Stimulated activated naive CD8-positive, alpha-beta T cell treated with anti-CD3 and anti-CD28 coated beads, Interleukin-15, Interleukin-2, amounts not matched to agents 100 ng/mL and 50 ng/mL, for 24 hours (primary cell): ENCODE measurements at regions not wholly inside any gene's neighbourhood (a gene's known extent, or its start where the extent isn't known, plus 50 kb on each side); places are given as distances from the start of the nearest gene placed in this dataset.

Experiments
- H3K27ac Mint-ChIP-seq: one replicate; pipeline ENCODE4 v1.8.0; 2021; ENCODE audit warnings: mild to moderate bottlenecking, mixed read lengths
- H3K27me3 Mint-ChIP-seq: one replicate; pipeline ENCODE4 v1.8.0; 2021; ENCODE audit warnings: mixed read lengths
- H3K36me3 Mint-ChIP-seq: one replicate; pipeline ENCODE4 v1.8.0; 2021; ENCODE audit warnings: low read depth, mixed read lengths
- H3K4me1 Mint-ChIP-seq: one replicate; pipeline ENCODE4 v1.8.0; 2021; ENCODE audit warnings: low read depth, mixed read lengths
- H3K4me3 Mint-ChIP-seq: one replicate; pipeline ENCODE4 v1.8.0; 2021; ENCODE audit warnings: mild to moderate bottlenecking, mixed read lengths
- H3K9me3 Mint-ChIP-seq: one replicate; pipeline ENCODE4 v1.8.0; 2021; ENCODE audit warnings: mixed read lengths

DNA sequence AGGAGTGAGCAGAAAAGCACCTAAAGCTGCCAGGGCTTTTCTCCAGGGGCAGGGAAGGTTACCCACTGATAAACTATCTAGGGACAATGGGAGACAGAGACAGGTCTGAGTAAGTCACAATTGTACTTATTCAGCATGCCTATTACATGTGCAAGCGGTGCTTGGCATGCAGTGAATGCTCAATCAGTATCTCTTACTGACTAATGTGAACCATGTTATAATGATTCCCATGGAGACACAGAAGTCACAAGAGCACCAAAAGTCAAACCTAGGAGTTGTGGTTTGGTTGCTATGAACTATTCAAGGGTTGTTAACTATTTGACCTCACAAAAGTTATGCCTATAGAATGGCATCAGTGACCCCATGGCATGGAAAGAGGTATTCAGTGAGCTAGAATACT is 50.0 kb upstream of the RASGRP1 start:
- no peaks in the 10 kb centered on the region for H3K36me3 Mint-ChIP-seq
- H3K4me3 Mint-ChIP-seq = no peak overlapping the region
- H3K4me1 Mint-ChIP-seq = peaks cover 56% of the 10 kb centered on the region
- H3K9me3 Mint-ChIP-seq = no peaks in the 10 kb centered on the region
- peak overlapping the region; percentile 41 for H3K27ac Mint-ChIP-seq
- H3K27me3 Mint-ChIP-seq = no peaks in the 10 kb centered on the region

DNA sequence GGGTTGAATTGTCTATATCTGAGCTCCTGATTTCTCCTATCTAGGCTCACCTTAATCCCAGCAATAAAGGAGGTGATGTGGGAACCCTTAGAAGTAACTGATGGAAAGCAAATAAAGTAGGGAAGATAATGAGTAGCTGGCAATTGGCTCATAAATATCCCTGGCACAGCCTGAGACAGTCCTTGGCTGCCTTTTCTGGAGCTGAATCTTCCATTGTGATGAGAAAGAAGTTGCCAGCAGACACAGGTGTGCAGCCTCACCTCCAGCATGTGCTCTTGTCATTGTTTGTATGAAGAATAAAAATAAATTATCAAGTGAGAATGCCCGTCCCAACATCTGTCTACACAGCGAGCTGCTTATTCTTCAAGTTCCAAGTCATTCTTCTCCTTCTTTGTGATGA is 53.2 kb upstream of the RASGRP1 start:
- peaks cover 42% of the 10 kb centered on the region for H3K4me1 Mint-ChIP-seq
- H3K36me3 Mint-ChIP-seq = no peaks in the 10 kb centered on the region
- no peaks in the 10 kb centered on the region for H3K27me3 Mint-ChIP-seq
- no peaks in the 10 kb centered on the region for H3K9me3 Mint-ChIP-seq
- no peak overlapping the region for H3K27ac Mint-ChIP-seq
- H3K4me3 Mint-ChIP-seq = no peak overlapping the region

DNA sequence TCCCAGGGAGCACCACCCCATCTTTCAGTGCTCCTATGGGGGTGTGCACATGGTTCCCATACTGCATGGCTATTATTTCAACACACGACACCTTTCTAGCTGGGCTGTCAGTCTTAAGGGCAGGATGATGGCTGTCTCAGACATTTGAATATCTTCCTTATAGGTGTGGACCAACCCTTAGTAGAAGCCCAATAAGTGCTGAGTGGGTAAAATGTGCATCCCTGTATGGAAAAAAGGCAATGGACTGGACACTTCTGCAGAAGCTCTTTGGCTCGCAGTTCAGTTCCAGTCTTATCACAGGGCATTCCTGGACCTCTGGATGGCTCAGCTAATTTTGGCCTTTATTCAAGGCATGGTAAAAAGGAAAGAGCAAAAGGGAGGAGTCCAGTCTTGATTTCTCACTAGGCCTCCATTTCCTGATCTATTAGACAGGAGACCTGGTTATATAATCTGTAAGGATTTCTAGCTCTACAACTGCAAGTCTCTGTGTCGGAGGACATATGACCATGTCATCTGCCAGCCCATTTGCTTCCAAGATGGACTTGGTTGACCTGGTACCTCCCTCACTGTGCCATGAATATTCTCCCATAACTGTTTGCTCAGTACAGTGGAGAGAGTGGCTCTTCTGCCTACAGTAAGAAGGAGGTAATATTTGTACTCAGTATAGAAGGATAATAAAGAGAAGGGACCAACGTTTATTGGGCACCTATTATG is 53.8 kb upstream of the RASGRP1 start:
- no peaks in the 10 kb centered on the region for H3K9me3 Mint-ChIP-seq
- no peak overlapping the region for H3K27ac Mint-ChIP-seq
- no peak overlapping the region for H3K4me3 Mint-ChIP-seq
- H3K4me1 Mint-ChIP-seq = peaks cover 37% of the 10 kb centered on the region
- H3K27me3 Mint-ChIP-seq = no peaks in the 10 kb centered on the region
- H3K36me3 Mint-ChIP-seq = no peaks in the 10 kb centered on the region

DNA sequence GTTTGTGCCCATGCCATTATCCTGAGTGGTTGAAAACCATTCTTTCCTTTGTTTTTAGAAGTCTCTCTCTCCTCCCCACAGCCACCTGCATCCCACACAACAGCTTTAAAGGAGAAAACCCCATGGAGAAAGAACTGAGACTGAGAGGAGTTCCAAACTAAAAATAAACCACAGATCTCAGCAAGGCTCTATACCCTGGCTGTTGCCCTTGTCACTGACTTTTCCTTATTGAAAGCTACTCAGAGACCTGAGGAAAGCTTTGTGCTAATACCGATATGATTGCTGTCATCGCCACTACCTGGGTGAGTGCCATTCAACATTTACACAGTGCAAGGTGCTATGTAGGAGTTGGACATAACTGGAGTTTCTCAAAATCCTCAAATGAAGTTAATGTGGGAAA is 55.5 kb upstream of the RASGRP1 start:
- Mint-ChIP-seq H3K9me3 (no peaks in the 10 kb centered on the region), H3K27ac (no peak overlapping the region), H3K4me3 (no peak overlapping the region), H3K4me1 (peaks cover 26% of the 10 kb centered on the region), H3K27me3 (no peaks in the 10 kb centered on the region), H3K36me3 (no peaks in the 10 kb centered on the region)

DNA sequence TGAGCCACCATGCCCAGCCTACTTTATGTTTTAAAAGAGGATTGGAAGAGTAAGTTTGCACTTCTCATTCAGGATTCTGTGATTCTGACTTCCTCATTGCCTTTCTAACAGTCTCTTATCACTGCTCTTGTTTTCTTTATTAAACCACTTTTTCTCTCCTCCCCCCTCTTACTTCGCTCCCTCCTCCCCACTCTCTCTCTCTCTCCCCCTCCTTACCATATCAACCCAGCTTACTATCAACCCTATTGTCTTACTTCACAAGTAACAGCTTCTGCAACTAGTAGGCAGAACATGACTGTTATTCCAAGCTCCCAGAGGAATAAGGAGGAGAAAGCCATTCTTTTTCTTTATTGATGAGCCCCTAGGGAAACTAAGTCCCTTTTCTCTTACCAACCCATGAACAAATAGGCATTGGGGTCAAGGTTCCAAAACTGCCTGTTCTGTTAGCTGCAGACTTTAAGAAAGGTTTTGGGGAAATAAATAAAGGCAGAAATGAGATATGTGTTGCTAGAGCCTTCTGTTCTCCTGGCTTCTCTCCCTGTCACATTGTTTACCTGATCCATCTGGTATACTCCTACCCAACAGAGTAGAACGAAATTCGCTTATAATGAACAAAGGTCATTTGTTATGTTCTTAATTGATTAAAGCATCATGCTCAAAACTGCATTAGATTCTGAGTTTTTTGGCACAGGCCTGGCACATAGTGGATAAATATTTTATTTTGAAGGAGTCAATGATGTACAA is 56.4 kb upstream of the RASGRP1 start:
- H3K36me3 Mint-ChIP-seq = no peaks in the 10 kb centered on the region
- H3K9me3 Mint-ChIP-seq = no peaks in the 10 kb centered on the region
- no peak overlapping the region for H3K4me3 Mint-ChIP-seq
- H3K27ac Mint-ChIP-seq = no peak overlapping the region
- no peaks in the 10 kb centered on the region for H3K27me3 Mint-ChIP-seq
- peaks cover 24% of the 10 kb centered on the region for H3K4me1 Mint-ChIP-seq

DNA sequence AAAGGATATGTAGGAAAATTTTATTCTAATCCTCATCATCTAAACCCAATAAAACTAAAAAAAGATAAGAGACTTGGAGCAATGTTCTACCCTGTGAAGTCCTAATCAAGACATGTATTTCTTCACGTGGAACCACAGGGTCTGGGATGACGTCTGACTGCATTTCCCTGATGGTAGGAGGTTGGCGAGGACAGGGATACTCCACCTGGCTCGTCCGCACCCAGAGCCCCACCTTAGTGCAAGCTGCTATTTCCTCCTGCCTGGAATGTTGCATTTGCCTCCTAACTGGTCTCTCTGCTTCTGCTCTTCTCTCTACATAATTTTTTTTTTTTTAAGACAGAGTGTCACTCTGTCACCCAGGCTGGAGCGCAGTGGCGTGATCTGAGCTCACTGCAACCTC is 57.7 kb upstream of the RASGRP1 start:
- H3K27ac Mint-ChIP-seq = no peak overlapping the region
- no peaks in the 10 kb centered on the region for H3K27me3 Mint-ChIP-seq
- peaks cover 37% of the 10 kb centered on the region for H3K4me1 Mint-ChIP-seq
- no peak overlapping the region for H3K4me3 Mint-ChIP-seq
- H3K9me3 Mint-ChIP-seq = no peaks in the 10 kb centered on the region
- no peaks in the 10 kb centered on the region for H3K36me3 Mint-ChIP-seq

DNA sequence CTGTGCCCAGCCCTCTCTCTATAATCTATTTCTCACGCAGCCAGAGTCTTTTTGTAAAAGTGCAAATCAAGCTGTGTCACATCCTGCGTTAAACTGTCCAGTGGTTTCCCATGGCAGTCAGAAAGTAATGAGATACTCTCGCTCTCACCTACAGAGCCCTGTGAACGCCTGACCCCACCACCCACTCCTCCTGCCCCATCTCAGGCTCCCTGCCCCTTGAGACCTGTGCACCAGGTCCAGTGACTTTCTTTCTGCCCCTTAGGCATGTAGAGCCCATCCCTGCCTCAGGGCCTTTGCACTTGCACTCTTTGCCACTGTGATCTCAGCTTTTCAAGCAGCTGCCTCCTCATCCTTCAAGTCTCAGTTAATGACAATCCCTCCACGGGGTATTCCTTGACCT is 58.3 kb upstream of the RASGRP1 start:
- Mint-ChIP-seq H3K27me3 (no peaks in the 10 kb centered on the region), H3K4me1 (peaks cover 39% of the 10 kb centered on the region), H3K36me3 (no peaks in the 10 kb centered on the region), H3K9me3 (no peaks in the 10 kb centered on the region), H3K4me3 (no peak overlapping the region), H3K27ac (no peak overlapping the region)

DNA sequence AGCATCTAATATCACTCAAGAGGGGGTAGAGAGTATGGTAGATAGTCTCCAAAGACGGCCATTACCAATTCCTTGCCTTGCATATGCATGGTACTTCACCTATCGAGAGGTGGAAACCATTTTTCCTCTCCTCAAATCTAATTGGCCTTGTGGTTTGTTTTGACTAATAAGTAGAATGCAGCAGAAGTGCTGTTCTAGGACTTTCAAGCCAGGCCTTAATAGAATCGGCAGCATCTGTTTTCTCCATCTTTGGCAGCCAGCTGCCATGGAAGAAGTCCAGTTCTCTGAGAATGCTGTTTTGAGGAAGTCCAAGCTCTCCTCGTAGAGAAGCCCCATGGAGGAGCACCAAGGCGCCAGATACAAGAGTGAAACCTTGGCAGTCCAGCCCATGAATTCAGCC is 59.1 kb upstream of the RASGRP1 start:
- H3K27ac Mint-ChIP-seq = peak overlapping the region; percentile 15

DNA sequence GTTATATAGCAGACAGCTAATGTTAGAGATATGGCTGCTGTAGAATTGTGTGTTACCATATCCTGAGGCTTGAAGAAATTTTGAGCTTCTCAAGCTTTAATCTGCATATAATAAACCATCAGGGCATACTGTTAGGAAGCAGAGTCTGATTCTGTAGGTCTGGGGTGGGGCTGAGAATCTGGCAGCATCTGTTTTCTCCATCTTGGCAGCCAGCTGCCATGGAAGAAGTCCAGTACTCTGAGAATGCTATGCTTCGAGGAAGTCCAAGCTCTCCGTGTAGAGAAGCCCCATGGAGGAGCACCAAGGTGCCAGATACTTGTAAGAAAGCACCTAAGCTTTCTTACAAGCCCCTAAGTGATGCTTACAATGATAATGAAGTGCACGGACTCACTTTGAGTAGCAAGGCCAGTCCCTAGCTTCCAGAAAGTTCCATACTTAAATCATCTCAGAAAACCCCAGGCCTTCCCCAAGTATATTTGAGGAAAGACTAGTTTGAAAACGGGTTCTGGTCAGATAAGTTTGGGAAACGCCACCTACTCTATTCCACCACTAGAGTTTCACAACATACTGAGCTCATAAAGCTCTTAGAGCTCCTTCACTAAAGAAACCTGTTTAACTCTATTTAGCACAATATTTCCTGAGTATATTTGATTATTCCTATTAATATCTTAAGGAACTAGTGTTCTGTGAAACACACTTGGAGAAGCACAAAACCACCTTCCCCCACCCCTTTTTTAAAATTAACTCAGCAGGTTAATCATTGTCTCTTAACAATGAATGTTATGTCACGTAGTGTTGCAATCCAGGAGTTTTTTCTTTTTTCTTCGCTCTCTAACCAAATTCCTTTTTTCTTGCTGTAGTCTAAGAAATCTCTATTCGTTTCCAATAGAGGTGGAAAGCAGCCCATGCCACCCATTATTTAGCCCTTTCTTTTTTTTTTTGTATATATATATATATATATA is 59.9 kb upstream of the RASGRP1 start:
- H3K4me3 Mint-ChIP-seq = no peak overlapping the region
- H3K9me3 Mint-ChIP-seq = no peaks in the 10 kb centered on the region
- H3K27ac Mint-ChIP-seq = no peak overlapping the region
- H3K36me3 Mint-ChIP-seq = peaks cover 2% of the 10 kb centered on the region
- no peaks in the 10 kb centered on the region for H3K27me3 Mint-ChIP-seq
- H3K4me1 Mint-ChIP-seq = peaks cover 50% of the 10 kb centered on the region

More for the DNA sequence above, 59.1 kb upstream of the RASGRP1 start:
- Mint-ChIP-seq H3K4me1 (peaks cover 45% of the 10 kb centered on the region), H3K9me3 (no peaks in the 10 kb centered on the region), H3K36me3 (no peaks in the 10 kb centered on the region), H3K4me3 (no peak overlapping the region), H3K27me3 (no peaks in the 10 kb centered on the region)

DNA sequence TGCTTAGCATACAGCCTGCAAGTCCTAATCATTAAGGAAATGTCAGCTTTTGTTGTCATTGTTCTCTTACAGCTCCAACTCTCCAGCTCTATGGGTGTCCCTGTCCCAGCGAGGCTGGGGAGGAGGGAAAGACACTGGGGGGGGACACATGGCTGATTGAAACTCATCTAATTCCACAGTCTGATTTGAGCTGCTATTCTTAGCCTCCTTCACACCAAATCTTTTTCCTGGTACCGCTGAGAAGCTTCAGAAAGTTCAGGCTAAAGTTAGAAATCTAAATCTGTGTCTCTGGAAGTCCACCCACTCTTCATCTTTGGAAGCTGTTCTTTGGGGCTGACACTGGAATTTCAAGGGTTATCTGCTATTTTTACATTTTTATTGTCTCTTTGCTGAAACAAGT is 61.3 kb upstream of the RASGRP1 start:
- Mint-ChIP-seq H3K27me3 (no peaks in the 10 kb centered on the region), H3K4me1 (peaks cover 50% of the 10 kb centered on the region), H3K4me3 (no peak overlapping the region), H3K9me3 (no peaks in the 10 kb centered on the region), H3K27ac (no peak overlapping the region), H3K36me3 (peaks cover 4% of the 10 kb centered on the region)

DNA sequence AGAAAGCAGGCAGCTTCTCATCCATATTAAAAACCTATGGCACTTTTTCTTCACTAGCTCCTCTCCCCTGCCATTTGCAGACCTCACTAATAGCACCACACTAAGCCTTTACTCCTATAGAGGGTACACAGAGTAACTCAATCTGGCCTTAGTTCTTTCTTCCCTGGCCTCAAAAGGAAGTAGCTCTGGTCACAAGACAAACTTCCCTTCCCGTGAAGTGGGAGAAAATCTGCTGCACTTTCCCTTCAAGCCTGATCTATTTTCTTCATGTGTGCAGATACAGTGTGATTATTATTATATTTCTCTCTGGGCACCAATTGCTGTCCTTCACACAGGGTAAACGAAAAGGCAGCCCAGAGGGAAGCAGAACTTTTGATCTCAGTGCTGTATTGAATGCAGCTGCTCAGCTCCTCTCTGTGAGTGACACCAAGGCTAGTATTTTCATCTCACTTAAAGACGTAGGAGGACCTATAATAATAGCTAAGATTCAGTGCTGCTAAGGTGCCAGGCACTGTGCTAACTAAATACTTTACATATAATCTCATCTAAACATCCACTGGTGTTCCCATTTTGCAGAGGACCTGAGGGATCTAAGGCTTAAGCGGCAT is 61.9 kb upstream of the RASGRP1 start:
- Mint-ChIP-seq H3K4me1 (peaks cover 51% of the 10 kb centered on the region), H3K4me3 (no peak overlapping the region), H3K27me3 (no peaks in the 10 kb centered on the region), H3K9me3 (no peaks in the 10 kb centered on the region), H3K27ac (peak overlapping the region; percentile 24), H3K36me3 (peaks cover 4% of the 10 kb centered on the region)

DNA sequence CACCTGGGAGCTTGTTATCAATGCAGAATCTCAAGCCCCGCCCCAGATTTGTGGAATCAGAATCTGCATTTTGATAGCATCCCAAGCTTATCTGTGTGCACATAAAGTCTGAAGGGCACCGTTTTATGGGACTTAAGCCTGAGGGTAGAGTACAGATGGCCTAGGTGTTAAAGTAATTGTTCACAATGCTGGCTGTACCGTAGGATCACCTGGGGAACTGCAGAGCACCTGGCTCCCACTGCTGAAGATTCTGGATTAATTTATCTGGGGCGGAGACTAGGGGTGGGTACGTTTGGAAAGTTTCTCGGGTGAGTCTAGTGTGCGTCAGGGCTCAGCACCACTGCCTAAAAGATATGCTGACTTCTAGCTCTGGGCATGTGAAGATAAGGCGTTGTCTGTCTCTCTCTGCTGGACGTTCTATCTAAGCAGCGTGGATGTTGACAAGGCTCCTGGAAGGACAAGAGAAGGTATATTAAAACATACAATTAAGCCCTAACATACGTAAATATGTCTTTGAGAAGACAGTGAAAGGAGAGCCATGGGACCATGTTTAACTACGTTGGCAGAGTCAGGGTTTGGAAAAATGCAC is 63.2 kb upstream of the RASGRP1 start:
- Mint-ChIP-seq H3K27me3 (no peaks in the 10 kb centered on the region), H3K36me3 (peaks cover 4% of the 10 kb centered on the region), H3K9me3 (no peaks in the 10 kb centered on the region), H3K4me1 (peaks cover 61% of the 10 kb centered on the region), H3K4me3 (no peak overlapping the region), H3K27ac (no peak overlapping the region)

DNA sequence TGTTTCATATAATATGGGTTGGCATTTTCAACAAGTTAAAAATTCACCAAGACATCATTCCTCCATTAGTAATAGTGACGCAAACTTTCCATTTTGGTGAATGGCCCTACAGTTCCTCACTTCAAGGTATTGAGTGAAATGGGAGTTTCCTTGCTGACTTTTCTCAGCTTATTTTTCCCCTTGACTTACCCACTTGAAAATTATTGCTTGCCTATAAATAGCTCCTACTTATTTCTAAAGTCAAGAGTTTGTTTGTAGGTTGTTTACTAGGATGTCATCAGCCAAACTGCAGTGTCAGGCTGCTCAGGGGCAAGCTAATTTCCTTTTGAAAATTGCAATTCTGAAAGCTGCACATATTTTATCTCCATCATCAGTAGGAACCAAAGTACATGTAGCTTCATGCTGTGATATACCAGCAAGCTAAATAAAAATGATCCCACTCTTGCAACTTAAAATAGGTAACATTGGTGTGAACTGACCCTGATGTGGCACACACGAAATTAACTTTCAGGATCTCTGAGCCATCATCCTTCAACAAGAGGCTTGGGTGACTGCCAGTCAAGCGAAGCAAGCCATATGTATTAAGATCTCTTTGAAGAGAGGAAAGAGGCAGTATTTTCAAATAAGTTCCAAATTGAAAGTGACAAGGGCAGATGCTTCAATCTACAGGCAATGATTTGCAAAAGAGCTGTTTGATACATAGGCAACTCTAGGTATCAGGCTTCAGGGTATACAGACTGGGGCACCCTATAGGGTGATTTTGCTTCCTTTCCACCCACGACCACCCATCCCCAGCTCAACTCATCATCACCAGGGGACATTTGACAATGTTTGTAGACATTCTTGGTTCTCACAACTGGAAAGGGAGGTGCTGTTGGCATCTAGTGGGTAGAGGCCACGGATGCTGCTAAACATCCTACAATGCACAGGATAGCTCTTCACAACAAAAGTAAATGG is 66.8 kb upstream of the RASGRP1 start:
- Mint-ChIP-seq H3K27me3 (no peaks in the 10 kb centered on the region), H3K27ac (peak overlapping the region; percentile 92), H3K9me3 (no peaks in the 10 kb centered on the region), H3K4me1 (peaks cover 55% of the 10 kb centered on the region), H3K4me3 (peak overlapping the region; percentile 51), H3K36me3 (peaks cover 4% of the 10 kb centered on the region)
